Fibroblast of pulmonary artery (primary cell): ENCODE measurements at regions not wholly inside any gene's neighbourhood (a gene's known extent, or its start where the extent isn't known, plus 50 kb on each side); places are given as distances from the start of the nearest gene placed in this dataset.

Source experiments
- DNase-seq: peaks from one replicate; pipeline ENCODE4 v3.0.0-alpha.2; 2010; ENCODE audit warnings: low read depth
- H3K4me3 ChIP-seq: replicated peaks from 2 replicates; pipeline ENCODE4 v1.5.1; 2011; ENCODE audit warnings: low read depth, mild to moderate bottlenecking, control low read depth, low read length, moderate library complexity
- CTCF ChIP-seq: IDR thresholded peaks from 2 replicates; pipeline ENCODE4 v1.5.1; 2011; ENCODE audit warnings: mild to moderate bottlenecking, control low read depth, low read length, inconsistent platforms; ENCODE audit errors: missing control alignments

GRCh38 chr4:18578307-18578706, 556.8 kb upstream of the LCORL start:
- H3K4me3 ChIP-seq = no peak overlapping the region
- no peak for TF ChIP-seq CTCF
- no peak for DNase-seq

- no peak overlapping the region for H3K4me3 ChIP-seq
- no peak for TF ChIP-seq CTCF
- DNase-seq = no peak
Observed at GRCh38 chr4:18572481-18572880, 550.9 kb upstream of the LCORL start.

GRCh38 chr4:18571301-18571761, 549.8 kb upstream of the LCORL start:
- no peak for TF ChIP-seq CTCF
- no peak for DNase-seq
- no peak overlapping the region for H3K4me3 ChIP-seq

GRCh38 chr4:18570370-18570769, 548.8 kb upstream of the LCORL start:
- DNase-seq = no peak
- no peak for TF ChIP-seq CTCF
- no peak overlapping the region for H3K4me3 ChIP-seq

GRCh38 chr4:18568600-18568999, 547.0 kb upstream of the LCORL start:
- no peak overlapping the region for H3K4me3 ChIP-seq
- no peak for DNase-seq
- TF ChIP-seq CTCF = no peak

- DNase-seq = no peak
- no peak for TF ChIP-seq CTCF
- no peak overlapping the region for H3K4me3 ChIP-seq
Observed at GRCh38 chr4:18566970-18567799, 545.6 kb upstream of the LCORL start.

GRCh38 chr4:18559492-18559891, 537.9 kb upstream of the LCORL start:
- no peak overlapping the region for H3K4me3 ChIP-seq
- TF ChIP-seq CTCF = no peak
- DNase-seq = no peak
